HG02943 (cell line): ENCODE measurements at regions not wholly inside any gene's neighbourhood (a gene's known extent, or its start where the extent isn't known, plus 50 kb on each side); places are given as distances from the start of the nearest gene placed in this dataset.

Source experiments
- ATAC-seq: cut with Tn5 transposase; IDR thresholded peaks from one replicate; pipeline ENCODE4 v1.9.1; 2021; ENCODE audit warnings: mild to moderate bottlenecking, low read depth, moderate library complexity; ENCODE audit not compliant: unreplicated experiment

DNA sequence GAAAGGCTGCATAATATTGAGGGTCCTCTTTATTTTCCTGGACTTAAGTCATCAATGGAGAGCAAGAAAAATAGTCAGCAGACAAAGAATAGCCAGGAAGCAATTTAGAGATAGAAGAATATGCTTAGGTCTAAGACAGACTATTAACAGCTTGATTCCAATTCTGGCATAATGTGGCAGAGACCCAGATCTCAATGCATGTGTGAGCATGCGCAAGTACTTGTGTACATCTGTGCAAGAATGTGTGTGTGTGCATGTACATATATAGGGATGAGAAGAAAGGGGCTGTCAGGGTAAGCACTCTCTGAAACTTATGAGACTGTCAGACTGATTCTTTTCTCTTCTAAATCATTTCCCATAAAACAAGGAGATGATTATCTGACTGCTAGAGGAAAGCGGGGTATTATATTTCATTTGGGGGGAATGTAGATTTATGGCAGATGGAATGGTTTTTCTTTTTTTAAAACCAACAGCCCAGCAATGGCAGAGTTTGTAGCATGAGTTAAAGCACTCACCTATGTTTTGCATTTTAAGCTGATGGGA, 381.3 kb upstream of the SPRED2 start:
- ATAC-seq = no peak

DNA sequence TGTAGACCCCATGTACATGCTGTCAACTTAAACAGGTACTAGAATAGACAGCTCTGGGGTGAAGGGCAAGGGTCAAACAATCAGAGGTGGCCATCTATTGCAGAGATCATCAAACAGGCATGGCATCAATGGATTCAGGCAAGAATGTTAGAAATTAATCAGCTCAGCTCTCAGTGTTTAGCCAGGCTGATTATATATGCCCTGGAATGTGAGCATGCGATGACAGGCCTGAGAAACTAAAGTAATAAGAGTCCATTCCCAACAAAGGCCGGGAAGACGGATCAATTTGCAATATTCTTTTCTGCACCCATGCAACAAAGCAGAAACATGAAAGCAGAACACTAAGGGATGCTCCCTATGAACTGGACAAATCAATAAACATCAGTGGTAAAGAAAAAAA, 380.5 kb upstream of the SPRED2 start:
- no peak for ATAC-seq

GRCh38 chr2:65807942-65808341, 375.5 kb upstream of the SPRED2 start:
- no peak for ATAC-seq

GRCh38 chr2:65804777-65805176, 372.4 kb upstream of the SPRED2 start:
- ATAC-seq = no peak

- no peak for ATAC-seq
These were observed 370.0 kb upstream of the SPRED2 start for GRCh38 chr2:65802298-65802942.

- no peak for ATAC-seq
These were observed 368.6 kb upstream of the SPRED2 start for GRCh38 chr2:65800998-65801397.

- ATAC-seq = no peak
These were observed 366.9 kb upstream of the SPRED2 start for GRCh38 chr2:65799141-65799854.

GRCh38 chr2:65798641-65799040, 366.2 kb upstream of the SPRED2 start:
- no peak for ATAC-seq

GRCh38 chr2:65794994-65795393, 362.6 kb upstream of the SPRED2 start:
- no peak for ATAC-seq

DNA sequence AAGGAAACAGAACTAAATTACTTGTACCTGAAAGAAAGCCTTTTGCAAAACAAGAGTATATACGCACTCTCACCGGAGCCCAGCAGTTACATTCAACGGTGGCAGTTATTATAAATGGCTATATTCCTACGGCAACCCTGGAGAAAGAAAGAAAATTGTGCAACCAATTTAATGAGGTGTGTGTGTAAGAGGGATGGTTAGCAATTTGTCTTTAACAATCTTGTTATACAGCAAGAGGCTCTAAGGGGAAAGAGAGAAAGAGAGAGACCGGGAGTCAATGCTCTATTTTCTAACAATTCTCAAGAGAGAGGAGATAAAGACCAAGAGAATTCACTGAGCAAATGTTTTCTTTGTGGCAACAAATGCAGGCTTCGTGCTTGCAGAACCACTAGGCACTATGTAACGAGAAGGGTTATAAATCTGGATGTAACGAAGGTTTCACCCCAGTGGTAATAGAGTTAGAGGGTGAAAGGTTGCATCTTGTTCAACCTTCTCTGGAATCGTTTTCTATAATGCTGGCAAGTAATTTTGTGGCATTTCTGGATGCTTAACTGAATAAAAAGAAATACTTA, 359.1 kb upstream of the SPRED2 start:
- ATAC-seq = no peak

DNA sequence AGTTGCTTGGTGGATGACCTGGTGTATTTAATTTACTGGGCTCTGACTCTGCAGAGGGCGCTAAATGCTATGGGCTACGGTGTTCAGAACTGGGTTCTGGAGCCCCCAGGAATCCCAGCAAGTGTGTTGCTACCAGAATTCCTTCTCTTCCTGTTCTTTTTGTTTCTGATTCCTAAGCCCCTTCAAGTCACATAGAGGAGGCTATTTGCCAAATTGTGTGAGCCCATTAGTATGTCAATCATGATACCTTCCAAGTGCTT, 358.2 kb upstream of the SPRED2 start:
- ATAC-seq = no peak

- no peak for ATAC-seq
These were observed 357.7 kb upstream of the SPRED2 start for GRCh38 chr2:65789923-65790675.

GRCh38 chr2:65788556-65788955, 356.2 kb upstream of the SPRED2 start:
- no peak for ATAC-seq

GRCh38 chr2:65786765-65787164, 354.4 kb upstream of the SPRED2 start:
- ATAC-seq = no peak

- no peak for ATAC-seq
These were observed 353.8 kb upstream of the SPRED2 start for GRCh38 chr2:65786007-65786717.

DNA sequence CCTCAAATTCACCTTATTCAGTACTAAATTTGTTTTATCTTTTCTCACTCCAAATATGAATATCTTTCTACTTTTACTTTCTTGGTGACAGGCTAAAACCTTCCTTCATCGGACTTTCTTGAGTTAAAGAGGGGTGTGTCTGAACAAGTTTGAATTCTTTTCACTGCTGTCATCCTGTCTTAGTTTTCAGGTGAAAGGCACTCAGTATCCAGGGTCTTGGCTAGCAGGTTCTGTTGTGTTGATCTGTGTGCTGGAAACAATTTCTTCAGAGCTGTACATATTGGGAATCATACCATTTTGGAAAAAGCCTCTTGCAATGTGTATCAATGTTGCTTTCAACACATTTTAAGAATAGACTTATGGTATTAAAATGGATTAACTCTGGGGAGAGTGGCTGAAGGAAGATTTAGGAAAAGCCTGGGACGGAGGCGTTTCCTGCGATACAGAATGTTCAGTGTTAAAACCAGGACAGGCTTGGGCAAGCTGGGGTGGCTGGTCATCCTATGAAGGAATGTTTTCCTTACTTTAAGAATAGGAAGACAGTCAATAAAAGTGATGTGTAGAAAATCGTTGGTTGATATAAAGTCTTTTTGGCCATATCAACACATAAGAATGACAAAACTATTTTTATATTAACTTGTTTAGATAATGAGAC, 350.7 kb upstream of the SPRED2 start:
- ATAC-seq = no peak

DNA sequence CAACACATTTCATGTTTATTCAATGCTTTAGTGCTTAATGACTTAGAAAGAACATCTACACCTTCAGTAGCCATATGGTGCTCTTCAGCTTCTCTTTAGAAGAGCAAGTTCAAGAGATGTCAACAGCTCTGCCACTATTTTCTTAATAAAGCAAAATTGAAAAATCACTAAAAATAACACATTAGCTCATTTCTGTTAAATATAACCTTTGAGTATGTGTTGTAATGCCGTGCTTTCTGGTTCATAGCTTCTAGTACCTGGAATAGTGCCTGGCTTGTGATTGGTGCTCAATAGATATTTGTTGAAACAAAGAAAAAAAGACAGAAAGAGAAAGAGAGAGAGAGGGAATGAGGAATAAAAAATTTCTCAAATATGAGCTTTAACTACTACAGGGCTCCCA, 349.8 kb upstream of the SPRED2 start:
- ATAC-seq = no peak

DNA sequence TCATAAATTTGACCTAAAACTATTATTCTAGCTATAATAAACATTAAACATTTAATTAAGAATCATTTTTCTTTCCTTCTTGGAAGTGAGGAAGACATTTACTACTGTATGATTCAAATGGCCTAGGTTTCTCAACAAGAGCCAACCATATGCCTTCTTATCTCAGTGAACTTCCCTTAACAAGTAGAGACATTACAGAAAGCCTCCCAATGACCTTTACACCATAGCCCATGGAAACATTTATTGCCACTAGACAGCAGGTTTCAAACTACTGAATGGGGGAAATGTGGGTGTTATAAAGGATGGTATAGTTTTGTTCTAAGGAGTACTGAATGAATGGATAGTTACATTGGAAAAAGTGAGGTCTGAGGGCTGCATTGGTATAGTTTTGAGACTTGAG, 349.4 kb upstream of the SPRED2 start:
- ATAC-seq = no peak

GRCh38 chr2:65779021-65779420, 346.6 kb upstream of the SPRED2 start:
- no peak for ATAC-seq

DNA sequence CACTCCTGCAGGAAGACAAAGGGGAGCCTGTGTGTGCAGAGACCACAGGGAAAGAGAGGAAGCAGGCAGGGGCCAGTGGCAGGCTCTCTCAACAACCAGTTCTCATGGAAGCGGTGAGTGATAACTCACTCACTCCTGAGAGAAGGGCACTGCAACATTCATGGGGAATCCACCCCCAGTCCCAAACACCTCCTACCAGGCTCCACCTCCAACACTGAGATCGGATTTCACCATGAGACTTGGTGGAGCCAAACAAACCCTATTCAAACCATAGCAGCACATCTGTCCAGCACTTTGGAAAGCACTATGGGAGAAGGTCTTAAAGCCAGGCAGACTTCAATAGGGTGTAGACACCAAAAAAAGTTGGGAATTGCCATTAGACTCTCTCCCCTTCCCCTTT, 345.7 kb upstream of the SPRED2 start:
- no peak for ATAC-seq
